Progenitor cell of endocrine pancreas (in vitro differentiated cells): ENCODE measurements at regions not wholly inside any gene's neighbourhood (a gene's known extent, or its start where the extent isn't known, plus 50 kb on each side); places are given as distances from the start of the nearest gene placed in this dataset.

Experiments
- DNase-seq: peaks from one replicate; pipeline ENCODE4 v3.0.0; 2021; ENCODE audit warnings: low spot score; ENCODE audit not compliant: unreplicated experiment
- H3K27ac Mint-ChIP-seq: 2 replicates; pipeline ENCODE4 v1.8.0; 2021; ENCODE audit warnings: mild to moderate bottlenecking, moderate library complexity, mixed read lengths
- H3K27me3 Mint-ChIP-seq: 2 replicates; pipeline ENCODE4 v1.8.0; 2021; ENCODE audit warnings: mixed read lengths
- H3K36me3 Mint-ChIP-seq: 2 replicates; pipeline ENCODE4 v1.8.0; 2022; ENCODE audit warnings: mixed read lengths; ENCODE audit not compliant: insufficient read depth
- H3K4me1 Mint-ChIP-seq: 2 replicates; pipeline ENCODE4 v1.8.0; 2021; ENCODE audit warnings: low read depth, mixed read lengths
- H3K4me3 Mint-ChIP-seq: 2 replicates; pipeline ENCODE4 v1.8.0; 2021; ENCODE audit warnings: low read depth, mild to moderate bottlenecking, moderate library complexity, mixed read lengths
- H3K9me3 Mint-ChIP-seq: 2 replicates; pipeline ENCODE4 v1.8.0; 2021; ENCODE audit warnings: low read depth, mixed read lengths
- TF ChIP-seq, protein P1 (sequence below): fragments of 200-600 bp; sonication (generic); IDR thresholded peaks from one replicate; pipeline ENCODE4 v1.5.0; 2021; ENCODE audit warnings: antibody characterized with exemption, mild to moderate bottlenecking; ENCODE audit not compliant: unreplicated experiment

DNA sequence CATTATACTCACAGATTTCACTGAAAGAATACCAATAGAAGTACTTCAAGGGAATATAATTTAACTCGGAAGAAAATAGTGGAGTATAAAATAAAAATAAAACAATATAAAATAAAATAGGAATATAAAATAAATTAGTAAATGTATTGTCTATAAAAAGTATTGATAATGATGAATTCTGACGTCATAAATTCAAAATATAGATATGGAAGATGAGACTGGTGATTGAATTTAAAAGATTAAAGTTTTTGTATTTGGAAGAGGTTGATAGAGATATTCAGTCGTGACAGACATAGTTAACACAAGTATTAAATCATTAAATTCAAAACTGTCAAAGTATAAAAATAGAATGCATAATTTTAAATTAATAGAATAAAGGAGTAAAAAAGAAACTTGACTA, 964.9 kb upstream of the C9orf72 start:
- DNase-seq: no peak
- no peaks in the 10 kb centered on the region for H3K9me3 Mint-ChIP-seq
- H3K36me3 Mint-ChIP-seq: no peaks in the 10 kb centered on the region
- no peak overlapping the region for H3K27ac Mint-ChIP-seq
- H3K4me3 Mint-ChIP-seq: no peak overlapping the region
- TF ChIP-seq, protein P1, sequence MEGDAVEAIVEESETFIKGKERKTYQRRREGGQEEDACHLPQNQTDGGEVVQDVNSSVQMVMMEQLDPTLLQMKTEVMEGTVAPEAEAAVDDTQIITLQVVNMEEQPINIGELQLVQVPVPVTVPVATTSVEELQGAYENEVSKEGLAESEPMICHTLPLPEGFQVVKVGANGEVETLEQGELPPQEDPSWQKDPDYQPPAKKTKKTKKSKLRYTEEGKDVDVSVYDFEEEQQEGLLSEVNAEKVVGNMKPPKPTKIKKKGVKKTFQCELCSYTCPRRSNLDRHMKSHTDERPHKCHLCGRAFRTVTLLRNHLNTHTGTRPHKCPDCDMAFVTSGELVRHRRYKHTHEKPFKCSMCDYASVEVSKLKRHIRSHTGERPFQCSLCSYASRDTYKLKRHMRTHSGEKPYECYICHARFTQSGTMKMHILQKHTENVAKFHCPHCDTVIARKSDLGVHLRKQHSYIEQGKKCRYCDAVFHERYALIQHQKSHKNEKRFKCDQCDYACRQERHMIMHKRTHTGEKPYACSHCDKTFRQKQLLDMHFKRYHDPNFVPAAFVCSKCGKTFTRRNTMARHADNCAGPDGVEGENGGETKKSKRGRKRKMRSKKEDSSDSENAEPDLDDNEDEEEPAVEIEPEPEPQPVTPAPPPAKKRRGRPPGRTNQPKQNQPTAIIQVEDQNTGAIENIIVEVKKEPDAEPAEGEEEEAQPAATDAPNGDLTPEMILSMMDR: no peak
- H3K27me3 Mint-ChIP-seq: no peaks in the 10 kb centered on the region
- no peaks in the 10 kb centered on the region for H3K4me1 Mint-ChIP-seq

DNA sequence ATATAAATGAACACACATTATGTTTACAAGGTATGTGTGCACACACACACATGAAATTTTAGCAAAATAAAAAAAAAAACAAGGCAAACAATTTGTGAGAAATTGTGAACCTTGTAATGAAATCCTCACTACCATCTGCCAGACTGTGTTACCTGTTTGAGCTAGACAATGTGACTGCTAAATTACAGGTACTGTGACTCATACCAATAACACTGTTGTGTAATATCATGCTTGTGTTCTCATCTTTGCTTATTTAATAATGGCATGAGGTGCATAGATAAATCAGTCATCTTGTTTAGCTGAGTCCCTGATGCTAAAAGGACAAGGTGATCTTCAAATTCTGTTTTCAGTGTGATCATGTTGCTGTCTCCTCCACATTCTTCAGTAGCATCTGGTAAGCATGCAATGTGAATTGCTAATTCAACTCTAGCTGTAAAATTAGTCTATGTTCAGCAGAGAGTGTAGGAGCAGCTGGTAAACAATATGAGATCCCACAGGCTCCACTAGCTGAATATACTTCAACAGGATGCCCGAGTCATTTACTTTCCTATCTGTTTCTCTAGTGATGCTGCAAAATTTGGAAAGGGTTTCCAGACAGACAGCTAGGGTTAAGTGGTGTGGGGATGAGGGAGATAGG, 966.3 kb upstream of the C9orf72 start:
- Mint-ChIP-seq H3K4me1 (no peaks in the 10 kb centered on the region), H3K36me3 (no peaks in the 10 kb centered on the region), H3K27me3 (no peaks in the 10 kb centered on the region), H3K9me3 (no peaks in the 10 kb centered on the region), H3K27ac (no peak overlapping the region), H3K4me3 (no peak overlapping the region)
- no peak for DNase-seq
- TF ChIP-seq, protein P1: no peak

DNA sequence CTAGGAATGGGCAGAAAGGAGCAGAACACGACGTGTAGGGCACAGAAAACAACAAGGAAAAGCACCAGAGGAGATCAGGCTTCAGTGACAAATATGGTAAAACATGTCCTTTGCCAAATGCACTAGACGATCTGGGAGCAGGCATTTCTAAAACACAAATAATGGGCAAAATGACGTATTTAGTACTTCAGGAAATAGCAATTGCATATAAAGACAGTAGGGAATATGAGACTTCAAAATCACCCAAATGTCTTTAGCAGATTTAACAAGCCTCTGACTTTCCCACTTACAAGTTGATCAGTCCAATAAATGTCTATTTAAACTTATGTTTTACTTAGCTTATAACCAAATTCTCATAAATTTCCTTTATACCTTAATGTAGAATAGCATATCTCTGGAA, 969.6 kb upstream of the C9orf72 start:
- H3K27ac Mint-ChIP-seq: no peak overlapping the region
- no peaks in the 10 kb centered on the region for H3K27me3 Mint-ChIP-seq
- H3K36me3 Mint-ChIP-seq: no peaks in the 10 kb centered on the region
- H3K4me3 Mint-ChIP-seq: no peak overlapping the region
- DNase-seq: no peak
- TF ChIP-seq, protein P1: no peak
- no peaks in the 10 kb centered on the region for H3K9me3 Mint-ChIP-seq
- H3K4me1 Mint-ChIP-seq: no peaks in the 10 kb centered on the region

DNA sequence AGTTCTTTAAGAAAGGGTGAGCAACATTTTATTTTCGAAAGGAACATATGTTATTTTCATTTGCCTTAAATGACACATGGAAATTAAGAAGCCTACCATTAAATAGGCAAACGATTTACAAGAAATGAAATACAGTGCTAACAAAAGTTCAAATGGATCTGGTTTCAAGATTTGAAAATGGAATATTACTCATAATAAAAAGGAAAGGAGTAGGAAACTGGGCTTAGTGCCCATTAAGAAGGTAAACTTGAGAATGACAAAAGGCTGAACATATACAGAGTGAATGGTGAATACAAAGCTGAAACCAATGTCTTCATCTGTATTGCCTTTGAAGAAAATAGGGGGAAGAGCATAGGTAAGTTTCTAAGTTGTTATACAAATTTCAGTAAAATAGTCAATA, 974.2 kb upstream of the C9orf72 start:
- H3K27me3 Mint-ChIP-seq: no peaks in the 10 kb centered on the region
- no peaks in the 10 kb centered on the region for H3K36me3 Mint-ChIP-seq

DNA sequence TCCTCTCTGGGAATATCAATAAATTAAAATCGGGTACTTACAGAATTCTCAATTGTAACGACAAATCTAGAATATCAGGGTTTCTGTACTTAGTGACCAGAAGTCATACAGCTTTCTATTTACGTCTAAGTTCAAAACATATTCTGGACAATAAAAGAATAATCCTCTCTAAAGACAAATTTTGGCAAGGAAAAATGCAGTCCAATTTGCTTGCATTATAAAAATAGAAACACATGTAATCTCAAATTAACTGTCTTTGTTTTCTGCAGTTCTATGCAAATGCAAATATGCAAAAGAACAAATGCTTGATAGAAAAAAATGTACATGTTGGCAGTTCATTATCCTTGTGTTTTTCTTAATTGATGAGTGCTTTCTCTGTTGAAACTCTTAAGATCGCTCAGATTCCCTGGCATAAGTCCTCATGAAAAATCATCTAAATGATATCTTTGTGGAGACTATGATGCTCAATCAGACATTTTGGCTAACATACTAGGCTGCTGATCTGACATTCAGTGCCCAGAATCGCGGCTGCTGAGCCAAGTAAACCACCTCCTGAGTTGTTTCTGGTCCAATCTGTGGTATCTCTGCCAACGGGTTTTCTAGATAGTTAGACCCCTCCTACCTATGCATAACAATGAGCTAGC, 990.1 kb upstream of the C9orf72 start:
- H3K9me3 Mint-ChIP-seq: no peaks in the 10 kb centered on the region
- H3K27me3 Mint-ChIP-seq: no peaks in the 10 kb centered on the region

More for the DNA sequence above, 974.2 kb upstream of the C9orf72 start:
- Mint-ChIP-seq H3K9me3 (peaks cover 11% of the 10 kb centered on the region), H3K4me3 (no peak overlapping the region), H3K27ac (no peak overlapping the region), H3K4me1 (no peaks in the 10 kb centered on the region)
- no peak for DNase-seq
- TF ChIP-seq, protein P1: no peak

More for the DNA sequence above, 990.1 kb upstream of the C9orf72 start:
- no peak overlapping the region for H3K4me3 Mint-ChIP-seq
- TF ChIP-seq, protein P1: no peak
- H3K4me1 Mint-ChIP-seq: no peaks in the 10 kb centered on the region
- H3K36me3 Mint-ChIP-seq: no peaks in the 10 kb centered on the region
- DNase-seq: no peak
- H3K27ac Mint-ChIP-seq: no peak overlapping the region
